HepG2 (cell line): ENCODE measurements at regions not wholly inside any gene's neighbourhood (a gene's known extent, or its start where the extent isn't known, plus 50 kb on each side); places are given as distances from the start of the nearest gene placed in this dataset.

Source experiments
- ATAC-seq: fragments of 200-7000 bp; cut with Tn5 transposase; 3 replicates; pipeline ENCODE4 v1.9.1; 2020; ENCODE audit warnings: mild to moderate bottlenecking, moderate library complexity
- BruUV-seq: library from RNA; stranded (reverse); fragments of 400-500 nt; replicated peaks from 2 replicates; lab custom pipeline; 2021; lab: Mats Ljungman, UMichigan
- CTCF ChIA-PET: fragments of 300-600 bp; formaldehyde crosslinking; extraction: SDS; loops from one replicate; lab custom pipeline; 2021; ENCODE audit warnings: low total read pairs, inconsistent platforms, low intra/inter-chr PET ratio; lab: Yijun Ruan, JAX
- POLR2A ChIA-PET: fragments of 350-600 bp; sonication (Branson Sonifier 250); formaldehyde crosslinking; loops from one replicate; lab custom pipeline; 2020; ENCODE audit warnings: antibody characterized with exemption, inconsistent platforms; lab: Yijun Ruan, JAX
- DNase-seq: peaks from one replicate; pipeline ENCODE4 v3.0.0-alpha.2; 2015; ENCODE audit warnings: low spot score
- FAIRE-seq: peaks from 3 replicates; lab custom pipeline; 2011; peaks lifted over from hg19 to GRCh38; lab: Jason Lieb, UNC
- H2AFZ ChIP-seq: one replicate; pipeline ENCODE4 v1.6.1; 2011; ENCODE audit warnings: low read length, inconsistent platforms
- H3K27ac ChIP-seq: fragments of 300-600 bp; 3 replicates; pipeline ENCODE4 v1.8.0; 2011; ENCODE audit warnings: mixed run types, mild to moderate bottlenecking, mixed read lengths, low read length, inconsistent platforms; ENCODE audit not compliant: insufficient read depth; ENCODE audit errors: extremely low read length
- H3K27me3 ChIP-seq, 2 experiments: fragments of 200-600 bp in 1 of 2; 2 replicates in 1 of 2; 3 replicates in 1 of 2; pipeline versions ENCODE4 v1.6.0 to v1.8.0; 2011; ENCODE audit warnings: low read length in 2 of 2, mild to moderate bottlenecking in 2 of 2, moderate library complexity in 2 of 2, inconsistent platforms in 1 of 2; ENCODE audit not compliant: insufficient read depth in 2 of 2, control insufficient read depth in 1 of 2
- H3K36me3 ChIP-seq, 2 experiments: fragments of 200-600 bp in 1 of 2; replicated peaks in 1 of 2; 2 replicates in 1 of 2; 3 replicates in 1 of 2; pipeline versions ENCODE4 v1.5.1 to v1.8.0; 2011; ENCODE audit warnings: low read length in 2 of 2, inconsistent platforms in 1 of 2; ENCODE audit not compliant: insufficient read depth in 2 of 2, control insufficient read depth in 1 of 2
- H3K4me1 ChIP-seq: 2 replicates; pipeline ENCODE4 v1.5.1; 2012; ENCODE audit warnings: low read length, inconsistent platforms; ENCODE audit not compliant: insufficient read depth
- H3K4me2 ChIP-seq: 2 replicates; pipeline ENCODE4 v1.6.0; 2011; ENCODE audit warnings: low read depth, low read length, inconsistent platforms
- H3K4me3 ChIP-seq, 3 experiments: fragments of 200-600 bp in 1 of 3; sonication (generic), shearing (Covaris generic) in 1 of 3; replicated peaks in 1 of 3; 2 replicates each; pipeline ENCODE4 v1.5.1; 2011 to 2016; ENCODE audit warnings: low read length in 3 of 3, inconsistent platforms in 2 of 3, low read depth in 2 of 3, mild to moderate bottlenecking in 2 of 3, control low read depth in 1 of 3, mixed read lengths in 1 of 3; ENCODE audit not compliant: insufficient read depth in 1 of 3
- H3K79me2 ChIP-seq: one replicate; pipeline ENCODE4 v1.6.1; 2011; ENCODE audit warnings: low read length, inconsistent platforms; ENCODE audit not compliant: insufficient read depth
- H3K9ac ChIP-seq: 2 replicates; pipeline ENCODE4 v1.6.0; 2011; ENCODE audit warnings: mild to moderate bottlenecking, low read depth, low read length, inconsistent platforms; ENCODE audit not compliant: insufficient read depth
- H3K9me3 ChIP-seq: 2 replicates; pipeline ENCODE4 v1.5.1; 2012; ENCODE audit warnings: mild to moderate bottlenecking, low read length
- H4K20me1 ChIP-seq: 2 replicates; pipeline ENCODE4 v1.6.0; 2011; ENCODE audit warnings: inconsistent platforms, mild to moderate bottlenecking, low read length, moderate library complexity; ENCODE audit not compliant: insufficient read depth
- CCAR2 ChIP-seq: fragments of 200-400 bp; formaldehyde crosslinking; optimal IDR thresholded peaks from 2 replicates; pipeline ENCODE3; 2018; ENCODE audit warnings: low read depth, mild to moderate bottlenecking, low read length, moderate library complexity
- RAD21 ChIP-seq: fragments of 450-650 bp; formaldehyde crosslinking; IDR thresholded peaks from 2 replicates; pipeline ENCODE4 v1.5.0; 2020; ENCODE audit warnings: mild to moderate bottlenecking
- SMYD3 ChIP-seq: sonication (generic); formaldehyde crosslinking; IDR thresholded peaks from 2 replicates; pipeline ENCODE4 v1.8.1; 2023; ENCODE audit warnings: mild to moderate bottlenecking, missing genetic modification reagents
- SNAI1 ChIP-seq: sonication (generic); formaldehyde crosslinking; IDR thresholded peaks from 2 replicates; pipeline ENCODE4 v1.5.0; 2020; ENCODE audit warnings: mild to moderate bottlenecking, missing genetic modification reagents, borderline replicate concordance
- ZBTB43 ChIP-seq: sonication (generic); formaldehyde crosslinking; conservative IDR thresholded peaks from 2 replicates; pipeline ENCODE4 v1.4.0; 2020; ENCODE audit warnings: missing genetic modification reagents
- ZIK1 ChIP-seq: sonication (generic); formaldehyde crosslinking; IDR thresholded peaks from 2 replicates; pipeline ENCODE4 v1.5.0; 2020; ENCODE audit warnings: mild to moderate bottlenecking, low read depth, missing genetic modification reagents, borderline replicate concordance
- ZKSCAN1 ChIP-seq: fragments of 150-350 bp; IDR thresholded peaks from 2 replicates; pipeline ENCODE4 v1.6.1; 2014; ENCODE audit warnings: low read length
- ZNF33B ChIP-seq: sonication (generic); formaldehyde crosslinking; IDR thresholded peaks from 2 replicates; pipeline ENCODE4 v1.5.1; 2020; ENCODE audit warnings: mild to moderate bottlenecking, missing genetic modification reagents
- ZNF674 ChIP-seq: sonication (generic); formaldehyde crosslinking; IDR thresholded peaks from 2 replicates; pipeline ENCODE4 v1.5.0; 2020; ENCODE audit warnings: low read depth, mild to moderate bottlenecking, missing genetic modification reagents
- ZNF703 ChIP-seq: sonication (generic); formaldehyde crosslinking; IDR thresholded peaks from 2 replicates; pipeline ENCODE4 v1.5.1; 2020; ENCODE audit warnings: missing genetic modification reagents, mild to moderate bottlenecking, moderate library complexity, borderline replicate concordance
- ZNF83 ChIP-seq: sonication (generic); formaldehyde crosslinking; IDR thresholded peaks from 2 replicates; pipeline ENCODE4 v1.4.0; 2020; ENCODE audit warnings: missing genetic modification reagents, mild to moderate bottlenecking, borderline replicate concordance
- ZNF891 ChIP-seq: sonication (generic); formaldehyde crosslinking; IDR thresholded peaks from 2 replicates; pipeline ENCODE4 v1.5.0; 2020; ENCODE audit warnings: mild to moderate bottlenecking, missing genetic modification reagents
- WGBS: methylation state at CpG from one replicate; pipeline ENCODE4 v1.1.6; 2017; ENCODE audit warnings: low lambda C conversion rate; 5-methylcytosine and 5-hydroxymethylcytosine counted together
- in situ Hi-C: cut with HindIII; loops from 2 replicates; pipeline ENCODE4 v1.10.0; 2017; ENCODE audit warnings: low pct_unique_long_range_greater_than_20kb; ENCODE audit not compliant: extremely low pct_ligation_motif_present
- intact Hi-C: fragments of 100-400 bp; cut with micrococcal nuclease; formaldehyde crosslinking; loops from one replicate; pipeline ENCODE4 v1.10.0; 2022; ENCODE audit not compliant: unreplicated experiment
- TF ChIP-seq, protein P1 (sequence below): sonication (generic); formaldehyde crosslinking; IDR thresholded peaks from 2 replicates; pipeline ENCODE4 v1.4.0; 2020; ENCODE audit warnings: missing genetic modification reagents, borderline replicate concordance
- TF ChIP-seq, protein P2 (sequence below): sonication (generic); formaldehyde crosslinking; IDR thresholded peaks from 2 replicates; pipeline ENCODE4 v1.5.0; 2020; ENCODE audit warnings: missing genetic modification reagents, mild to moderate bottlenecking, borderline replicate concordance
- TF ChIP-seq, protein P3 (sequence below): conservative IDR thresholded peaks from 2 replicates; pipeline ENCODE4 v1.6.1; 2018; ENCODE audit warnings: missing genetic modification reagents

DNA sequence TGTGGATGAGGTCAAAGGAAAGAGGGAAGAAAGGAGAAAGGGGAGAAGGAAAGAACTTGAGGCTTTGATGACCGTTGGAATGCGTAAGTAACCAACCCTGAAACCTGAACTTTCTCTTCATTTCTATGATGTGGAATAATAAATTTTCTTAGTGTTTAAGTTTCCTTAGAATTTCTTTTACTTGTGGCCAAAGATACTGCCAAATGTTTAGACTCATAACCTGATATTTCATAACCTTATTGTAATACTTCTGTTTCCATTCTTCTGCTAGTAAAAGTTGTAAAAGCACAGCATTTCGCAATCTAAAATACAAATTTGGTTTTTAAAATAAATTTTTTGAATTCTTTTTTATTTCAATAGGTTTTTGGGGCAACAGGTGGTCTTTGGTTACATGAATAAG is 258.5 kb upstream of the GIMD1 start:
- Histone ChIP-seq H3K9ac (no peak overlapping the region), H3K4me2 (no peak overlapping the region), H3K27ac (no peak overlapping the region), H3K4me3 (no peak overlapping the region), H4K20me1 (no peaks in the 10 kb centered on the region), H3K9me3 (no peaks in the 10 kb centered on the region), H3K79me2 (no peaks in the 10 kb centered on the region), H3K36me3 (no peaks in the 10 kb centered on the region), H2AFZ (no peak overlapping the region), H3K27me3 (no peaks in the 10 kb centered on the region), H3K4me1 (no peaks in the 10 kb centered on the region)
- POLR2A ChIA-PET, result no interaction called here
- BruUV-seq, result no TSS peak
- FAIRE-seq (no peak), DNase-seq (no peak), ATAC-seq (no peak)
- 22% methylated on average over 3 of the region's 3 CpGs for WGBS
- TF ChIP-seq ZNF83 (CRISPR knock-in tag) (no peak), CCAR2 (no peak), ZBTB43 (CRISPR knock-in tag) (no peak)
- intact Hi-C loops, result no loop called here
- in situ Hi-C loops, result no loop called here
- CTCF ChIA-PET, result no interaction called here

DNA sequence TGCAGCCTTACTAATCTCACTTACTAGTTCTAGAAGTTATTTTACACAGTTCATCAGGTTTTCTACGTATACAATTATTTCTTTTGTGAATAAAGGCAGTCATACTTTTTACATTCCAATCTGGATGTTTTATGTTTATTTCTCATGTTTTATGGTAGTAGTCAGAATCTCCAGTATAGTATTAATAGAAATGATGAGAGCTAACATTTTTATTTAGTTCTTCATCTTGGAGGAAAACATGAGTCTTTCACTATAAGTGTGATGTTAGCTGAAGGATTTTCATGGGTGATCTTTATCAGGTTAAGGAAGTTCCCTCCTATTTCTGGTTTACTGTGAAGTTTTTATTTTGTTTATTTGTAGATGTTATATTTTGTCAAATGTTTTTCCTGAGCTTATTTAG is 256.1 kb upstream of the GIMD1 start:
- TF ChIP-seq SMYD3, result no peak
- TF ChIP-seq, protein P1, sequence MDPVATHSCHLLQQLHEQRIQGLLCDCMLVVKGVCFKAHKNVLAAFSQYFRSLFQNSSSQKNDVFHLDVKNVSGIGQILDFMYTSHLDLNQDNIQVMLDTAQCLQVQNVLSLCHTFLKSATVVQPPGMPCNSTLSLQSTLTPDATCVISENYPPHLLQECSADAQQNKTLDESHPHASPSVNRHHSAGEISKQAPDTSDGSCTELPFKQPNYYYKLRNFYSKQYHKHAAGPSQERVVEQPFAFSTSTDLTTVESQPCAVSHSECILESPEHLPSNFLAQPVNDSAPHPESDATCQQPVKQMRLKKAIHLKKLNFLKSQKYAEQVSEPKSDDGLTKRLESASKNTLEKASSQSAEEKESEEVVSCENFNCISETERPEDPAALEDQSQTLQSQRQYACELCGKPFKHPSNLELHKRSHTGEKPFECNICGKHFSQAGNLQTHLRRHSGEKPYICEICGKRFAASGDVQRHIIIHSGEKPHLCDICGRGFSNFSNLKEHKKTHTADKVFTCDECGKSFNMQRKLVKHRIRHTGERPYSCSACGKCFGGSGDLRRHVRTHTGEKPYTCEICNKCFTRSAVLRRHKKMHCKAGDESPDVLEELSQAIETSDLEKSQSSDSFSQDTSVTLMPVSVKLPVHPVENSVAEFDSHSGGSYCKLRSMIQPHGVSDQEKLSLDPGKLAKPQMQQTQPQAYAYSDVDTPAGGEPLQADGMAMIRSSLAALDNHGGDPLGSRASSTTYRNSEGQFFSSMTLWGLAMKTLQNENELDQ, result no peak
- TF ChIP-seq, protein P2, sequence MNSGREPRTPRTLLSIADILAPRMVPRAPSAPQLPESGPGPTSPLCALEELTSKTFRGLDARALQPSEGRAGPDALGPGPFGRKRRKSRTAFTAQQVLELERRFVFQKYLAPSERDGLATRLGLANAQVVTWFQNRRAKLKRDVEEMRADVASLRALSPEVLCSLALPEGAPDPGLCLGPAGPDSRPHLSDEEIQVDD, result no peak
- no peak for TF ChIP-seq RAD21 (CRISPR knock-in tag)
- no peak for TF ChIP-seq ZKSCAN1
- TF ChIP-seq ZNF891 (CRISPR knock-in tag), result no peak
- TF ChIP-seq ZNF33B (CRISPR knock-in tag), result no peak
- no peak for TF ChIP-seq SNAI1 (CRISPR knock-in tag)
- no peak for TF ChIP-seq ZNF703 (CRISPR knock-in tag)
- TF ChIP-seq, protein P3, sequence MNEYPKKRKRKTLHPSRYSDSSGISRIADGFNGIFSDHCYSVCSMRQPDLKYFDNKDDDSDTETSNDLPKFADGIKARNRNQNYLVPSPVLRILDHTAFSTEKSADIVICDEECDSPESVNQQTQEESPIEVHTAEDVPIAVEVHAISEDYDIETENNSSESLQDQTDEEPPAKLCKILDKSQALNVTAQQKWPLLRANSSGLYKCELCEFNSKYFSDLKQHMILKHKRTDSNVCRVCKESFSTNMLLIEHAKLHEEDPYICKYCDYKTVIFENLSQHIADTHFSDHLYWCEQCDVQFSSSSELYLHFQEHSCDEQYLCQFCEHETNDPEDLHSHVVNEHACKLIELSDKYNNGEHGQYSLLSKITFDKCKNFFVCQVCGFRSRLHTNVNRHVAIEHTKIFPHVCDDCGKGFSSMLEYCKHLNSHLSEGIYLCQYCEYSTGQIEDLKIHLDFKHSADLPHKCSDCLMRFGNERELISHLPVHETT (CRISPR knock-in tag), result no peak
- TF ChIP-seq ZIK1, result no peak
- no peak for TF ChIP-seq ZNF674 (CRISPR knock-in tag)
- Histone ChIP-seq H3K27me3 (no peaks in the 10 kb centered on the region), H3K9ac (no peak overlapping the region), H3K4me3 (no peak overlapping the region), H4K20me1 (no peaks in the 10 kb centered on the region), H3K27ac (no peak overlapping the region), H2AFZ (no peak overlapping the region), H3K4me2 (no peak overlapping the region), H3K36me3 (no peaks in the 10 kb centered on the region), H3K79me2 (no peaks in the 10 kb centered on the region), H3K4me1 (no peaks in the 10 kb centered on the region), H3K9me3 (no peaks in the 10 kb centered on the region)
- WGBS, result 7% methylated on average over 1 of the region's 1 CpG
- no peak for FAIRE-seq
- no TSS peak for BruUV-seq
- POLR2A ChIA-PET, result no interaction called here
- intact Hi-C loops, result no loop called here
- CTCF ChIA-PET, result no interaction called here
- in situ Hi-C loops, result no loop called here
- DNase-seq, result no peak
- no peak for ATAC-seq
